H4 (cell line): ENCODE measurements at regions not wholly inside any gene's neighbourhood (a gene's known extent, or its start where the extent isn't known, plus 50 kb on each side); places are given as distances from the start of the nearest gene placed in this dataset.
A peak's percentile ranks its signal among the peaks of the same experiment; 100 is the strongest.

Source experiments
- DNase-seq: peaks from one replicate; pipeline ENCODE4 v3.0.0-alpha.2; 2015; ENCODE audit warnings: low spot score

GRCh38 chr18:2036086-2036485 lies 535.2 kb downstream of the METTL4 start:
- DNase-seq, result no peak

- no peak for DNase-seq
These were observed 531.0 kb downstream of the METTL4 start for GRCh38 chr18:2040279-2040678.

- no peak for DNase-seq
These were observed 521.3 kb downstream of the METTL4 start for GRCh38 chr18:2049986-2050385.

GRCh38 chr18:2050702-2051201 lies 520.6 kb downstream of the METTL4 start:
- DNase-seq, result no peak

- no peak for DNase-seq
These were observed 517.7 kb downstream of the METTL4 start for GRCh38 chr18:2053490-2054089.

GRCh38 chr18:2059336-2059735 lies 512.0 kb downstream of the METTL4 start:
- no peak for DNase-seq

- DNase-seq, result no peak
These were observed 511.2 kb downstream of the METTL4 start for GRCh38 chr18:2060086-2060485.

- DNase-seq, result no peak
These were observed 500.7 kb downstream of the METTL4 start for GRCh38 chr18:2070631-2071030.

GRCh38 chr18:2075499-2075898 lies 495.8 kb downstream of the METTL4 start:
- no peak for DNase-seq

- no peak for DNase-seq
These were observed 488.6 kb downstream of the METTL4 start for GRCh38 chr18:2082676-2083075.

- DNase-seq, result peak; percentile 16
These were observed 487.6 kb downstream of the METTL4 start for GRCh38 chr18:2083691-2084090.

- no peak for DNase-seq
These were observed 484.9 kb downstream of the METTL4 start for GRCh38 chr18:2086439-2086838.

- DNase-seq, result no peak
These were observed 483.2 kb downstream of the METTL4 start for GRCh38 chr18:2087877-2088673.

- no peak for DNase-seq
These were observed 481.9 kb downstream of the METTL4 start for GRCh38 chr18:2089396-2089795.

- no peak for DNase-seq
These were observed 479.4 kb downstream of the METTL4 start for GRCh38 chr18:2091937-2092336.

- DNase-seq, result no peak
These were observed 474.8 kb downstream of the METTL4 start for GRCh38 chr18:2096551-2096950.

- DNase-seq, result no peak
These were observed 470.6 kb downstream of the METTL4 start for GRCh38 chr18:2100694-2101213.

- no peak for DNase-seq
These were observed 469.3 kb downstream of the METTL4 start for GRCh38 chr18:2102022-2102421.

- DNase-seq, result no peak
These were observed 468.0 kb downstream of the METTL4 start for GRCh38 chr18:2103299-2103698.

GRCh38 chr18:2104620-2105462 lies 466.5 kb downstream of the METTL4 start:
- peak; percentile 49 for DNase-seq

- peak; percentile 20 for DNase-seq
These were observed 462.7 kb downstream of the METTL4 start for GRCh38 chr18:2108591-2108990.

- peak; percentile 23 for DNase-seq
These were observed 459.8 kb downstream of the METTL4 start for GRCh38 chr18:2111456-2111855.
